ENCODE measurements at regions not wholly inside any gene's neighbourhood (a gene's known extent, or its start where the extent isn't known, plus 50 kb on each side); places are given as distances from the start of the nearest gene placed in this dataset.

DNA sequence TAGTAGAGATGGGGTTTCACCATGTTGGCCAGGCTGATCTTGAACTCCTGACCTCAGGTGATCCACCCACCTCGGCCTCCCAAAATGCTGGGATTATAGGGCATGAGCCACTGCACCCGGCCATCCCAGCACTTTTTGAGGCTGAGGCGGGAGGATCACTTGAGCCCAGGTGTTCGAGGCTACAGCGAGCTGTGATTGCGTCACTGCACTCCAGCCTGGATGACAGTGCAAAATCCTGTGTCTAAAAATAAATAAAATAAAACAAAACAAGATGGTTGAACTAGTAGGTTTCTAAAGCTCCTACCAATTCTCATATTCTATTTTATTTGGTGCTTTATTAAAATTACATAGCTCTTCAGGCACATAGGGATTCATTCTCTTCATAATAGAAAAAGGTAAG lies 890.3 kb upstream of the AUTS2 start:
- WGBS, 2 experiments (ENCODE audit: extremely low coverage in 2 of 2, insufficient read length in 1 of 2): no CpG with 5 or more reads among the region's 6 CpGs
- H3K23ac ChIP-seq (ENCODE audit: low read depth, low read length): no peak overlapping the region
- no peak overlapping the region for H2BK20ac ChIP-seq (ENCODE audit: low read depth, low read length)
- no peaks in the 10 kb centered on the region for H4K20me1 ChIP-seq (ENCODE audit: insufficient read depth, low read length)
- dilution Hi-C loops (cut with HindIII; ENCODE audit: low sequenced_read_pairs, unreplicated experiment): no loop called here
- no peak overlapping the region for H4K91ac ChIP-seq (ENCODE audit: insufficient read depth, low read depth, low read length)
- no peaks in the 10 kb centered on the region for H3K9me1 ChIP-seq (ENCODE audit: insufficient read depth, low read length)
- no peak overlapping the region for H3K4me2 ChIP-seq (ENCODE audit: low read depth, low read length)
- no peaks in the 10 kb centered on the region; the same call in 1 of the 2 replicates for H3K9me3 ChIP-seq (ENCODE audit: control insufficient read depth, insufficient read depth, low read length)
- in situ Hi-C loops (cut with MboI; ENCODE audit: low sequenced_read_pairs): no loop called here
- no peak overlapping the region for H4K5ac ChIP-seq (ENCODE audit: low read depth, low read length)
- no peak overlapping the region for H2AK5ac ChIP-seq (ENCODE audit: low read depth, low read length)
- no peak overlapping the region for H2AK9ac ChIP-seq (replicated peaks; ENCODE audit: low read depth, low read length, poor library complexity)
- H2BK5ac ChIP-seq (ENCODE audit: low read depth, low read length, poor library complexity, severe bottlenecking): no peak overlapping the region
- H3K18ac ChIP-seq (ENCODE audit: low read depth, low read length): no peak overlapping the region
- H3K4ac ChIP-seq (ENCODE audit: low read depth, low read length): no peak overlapping the region
- POLR2A ChIA-PET (ENCODE audit: unreplicated experiment): no interaction called here
- no peak overlapping the region for H4K8ac ChIP-seq (ENCODE audit: low read depth in 2 of 2, low read length in 2 of 2)
- H3K79me1 ChIP-seq (ENCODE audit: low read depth in 1 of 2, low read length in 2 of 2): no peaks in the 10 kb centered on the region
- TF ChIP-seq RAD21 (IDR thresholded peaks at IDR 0.05; ENCODE audit: low read length) (no peak), ELK1 (IDR thresholded peaks at IDR 0.05; ENCODE audit: borderline replicate concordance, low read depth, low read length) (no peak), BHLHE40 (IDR thresholded peaks at IDR 0.05; ENCODE audit: low read depth, low read length) (no peak), FOS (IDR thresholded peaks at IDR 0.05; ENCODE audit: low read depth, low read length) (no peak), CEBPB (IDR thresholded peaks at IDR 0.05; ENCODE audit: low read depth, low read length) (peak; percentile 64), NFE2L2 (IDR thresholded peaks at IDR 0.05; ENCODE audit: low read depth, low read length) (peak; percentile 51; the same call in 1 of the 2 replicates), MAZ (IDR thresholded peaks at IDR 0.05; ENCODE audit: borderline replicate concordance, low read depth, low read length) (no peak), SMC3 (IDR thresholded peaks at IDR 0.05; ENCODE audit: low read depth, low read length) (no peak)
- TF ChIP-seq, protein P1, sequence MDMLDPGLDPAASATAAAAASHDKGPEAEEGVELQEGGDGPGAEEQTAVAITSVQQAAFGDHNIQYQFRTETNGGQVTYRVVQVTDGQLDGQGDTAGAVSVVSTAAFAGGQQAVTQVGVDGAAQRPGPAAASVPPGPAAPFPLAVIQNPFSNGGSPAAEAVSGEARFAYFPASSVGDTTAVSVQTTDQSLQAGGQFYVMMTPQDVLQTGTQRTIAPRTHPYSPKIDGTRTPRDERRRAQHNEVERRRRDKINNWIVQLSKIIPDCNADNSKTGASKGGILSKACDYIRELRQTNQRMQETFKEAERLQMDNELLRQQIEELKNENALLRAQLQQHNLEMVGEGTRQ (IDR thresholded peaks at IDR 0.05; ENCODE audit: low read depth, low read length): no peak
- TF ChIP-seq, protein P2, sequence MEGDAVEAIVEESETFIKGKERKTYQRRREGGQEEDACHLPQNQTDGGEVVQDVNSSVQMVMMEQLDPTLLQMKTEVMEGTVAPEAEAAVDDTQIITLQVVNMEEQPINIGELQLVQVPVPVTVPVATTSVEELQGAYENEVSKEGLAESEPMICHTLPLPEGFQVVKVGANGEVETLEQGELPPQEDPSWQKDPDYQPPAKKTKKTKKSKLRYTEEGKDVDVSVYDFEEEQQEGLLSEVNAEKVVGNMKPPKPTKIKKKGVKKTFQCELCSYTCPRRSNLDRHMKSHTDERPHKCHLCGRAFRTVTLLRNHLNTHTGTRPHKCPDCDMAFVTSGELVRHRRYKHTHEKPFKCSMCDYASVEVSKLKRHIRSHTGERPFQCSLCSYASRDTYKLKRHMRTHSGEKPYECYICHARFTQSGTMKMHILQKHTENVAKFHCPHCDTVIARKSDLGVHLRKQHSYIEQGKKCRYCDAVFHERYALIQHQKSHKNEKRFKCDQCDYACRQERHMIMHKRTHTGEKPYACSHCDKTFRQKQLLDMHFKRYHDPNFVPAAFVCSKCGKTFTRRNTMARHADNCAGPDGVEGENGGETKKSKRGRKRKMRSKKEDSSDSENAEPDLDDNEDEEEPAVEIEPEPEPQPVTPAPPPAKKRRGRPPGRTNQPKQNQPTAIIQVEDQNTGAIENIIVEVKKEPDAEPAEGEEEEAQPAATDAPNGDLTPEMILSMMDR (conservative IDR thresholded peaks at IDR 0.05; ENCODE audit: low read depth, low read length): no peak
- intact Hi-C loops (cut with micrococcal nuclease): no loop called here
- H3K56ac ChIP-seq (ENCODE audit: extremely low read depth, insufficient read depth, low read length): no peak overlapping the region
- no peak overlapping the region for H3K27ac ChIP-seq (ENCODE audit: insufficient read depth, low read length)
- no peak overlapping the region for H2AFZ ChIP-seq (replicated peaks; ENCODE audit: low read length, poor library complexity)
- DNase-seq (no peak), ATAC-seq (ENCODE audit: low read depth) (no peak)
- CTCF ChIA-PET: no interaction called here
- H3K4me1 ChIP-seq (ENCODE audit: control insufficient read depth, insufficient read depth, low read length): peaks cover 2% of the 10 kb centered on the region; the same call in 1 of the 2 replicates
- H3K36me3 ChIP-seq (ENCODE audit: control insufficient read depth, insufficient read depth, low read length): no peaks in the 10 kb centered on the region
- BruUV-seq (replicated peaks): no TSS peak
- H3K27me3 ChIP-seq (ENCODE audit: control insufficient read depth, insufficient read depth, low read length): no peaks in the 10 kb centered on the region
- no peak overlapping the region for H2BK15ac ChIP-seq (ENCODE audit: low read depth, low read length)
- no peak overlapping the region for H3K4me3 ChIP-seq (ENCODE audit: insufficient read depth, low read depth, low read length)
- no peak overlapping the region for H3K14ac ChIP-seq (replicated peaks; ENCODE audit: low read depth, low read length)
- no peak overlapping the region for H3K9ac ChIP-seq (ENCODE audit: low read depth, low read length)
- H2BK120ac ChIP-seq (ENCODE audit: low read depth, low read length): no peak overlapping the region

All from IMR-90 (cell line).